GM19238 (cell line): ENCODE measurements at regions not wholly inside any gene's neighbourhood (a gene's known extent, or its start where the extent isn't known, plus 50 kb on each side); places are given as distances from the start of the nearest gene placed in this dataset.
A peak's percentile ranks its signal among the peaks of the same experiment; 100 is the strongest.
"Not testable (repeated sequence)": the region's sequence is repeated elsewhere in the genome, so short reads cannot be mapped to it uniquely, and the experiment has no call there.

Source experiments
- DNase-seq: peaks from one replicate; pipeline ENCODE4 v3.0.0; 2011; ENCODE audit warnings: low spot score; ENCODE audit not compliant: insufficient read length

GRCh38 chr3:185306286-185306685 lies 52.4 kb upstream of the EHHADH start:
- not testable (repeated sequence) for DNase-seq

GRCh38 chr3:185306847-185307246 lies 53.0 kb upstream of the EHHADH start:
- no peak for DNase-seq

- peak; percentile 23 for DNase-seq
These were observed 54.4 kb upstream of the EHHADH start for GRCh38 chr3:185308126-185308754.

- no peak for DNase-seq
These were observed 53.6 kb upstream of the MAP3K13 start for GRCh38 chr3:185309302-185309701.

GRCh38 chr3:185309795-185310194 lies 53.1 kb upstream of the MAP3K13 start:
- no peak for DNase-seq

GRCh38 chr3:185311991-185312390 lies 50.9 kb upstream of the MAP3K13 start:
- no peak for DNase-seq
